Activated B cell treated with CpG ODN at 0.5 μM for 24 hours (primary cell): ENCODE measurements at regions not wholly inside any gene's neighbourhood (a gene's known extent, or its start where the extent isn't known, plus 50 kb on each side); places are given as distances from the start of the nearest gene placed in this dataset.

ENCODE experiments used
- ATAC-seq: fragments of 200-7000 bp; cut with Tn5 transposase; one replicate; pipeline ENCODE4 v1.10.0; 2021; ENCODE audit warnings: low read depth, mild to moderate bottlenecking, moderate library complexity
- CTCF ChIA-PET: fragments of 350-600 bp; sonication (Branson Sonifier 250); formaldehyde crosslinking; loops from one replicate; lab custom pipeline; 2021; ENCODE audit warnings: antibody characterized with exemption; lab: Charles Lee
- POLR2A ChIA-PET: fragments of 350-600 bp; sonication (Branson Sonifier 250); formaldehyde crosslinking; loops from one replicate; lab custom pipeline; 2021; ENCODE audit warnings: antibody characterized with exemption; lab: Charles Lee
- DNase-seq: peaks from one replicate; pipeline ENCODE4 v3.0.0; 2022
- H3K27ac Mint-ChIP-seq: one replicate; pipeline ENCODE4 v1.8.0; 2020; ENCODE audit warnings: mixed read lengths
- H3K27me3 Mint-ChIP-seq: one replicate; pipeline ENCODE4 v1.8.0; 2021; ENCODE audit warnings: mixed read lengths
- H3K36me3 Mint-ChIP-seq: one replicate; pipeline ENCODE4 v1.8.0; 2021; ENCODE audit warnings: low read depth, mixed read lengths
- H3K4me1 Mint-ChIP-seq: one replicate; pipeline ENCODE4 v1.8.0; 2021; ENCODE audit warnings: mixed read lengths
- H3K4me3 Mint-ChIP-seq: one replicate; pipeline ENCODE4 v1.8.0; 2020; ENCODE audit warnings: mild to moderate bottlenecking, mixed read lengths
- H3K9me3 Mint-ChIP-seq: one replicate; pipeline ENCODE4 v1.8.0; 2020; ENCODE audit warnings: mixed read lengths
- intact Hi-C: fragments of 100-400 bp; cut with micrococcal nuclease; formaldehyde crosslinking; loops from one replicate; pipeline ENCODE4 v1.15.1; 2024
- TF ChIP-seq, protein P1 (sequence below): fragments of 200-600 bp; IDR thresholded peaks from one replicate; pipeline ENCODE4 v1.8.0; 2022; ENCODE audit warnings: antibody characterized with exemption, mild to moderate bottlenecking

DNA sequence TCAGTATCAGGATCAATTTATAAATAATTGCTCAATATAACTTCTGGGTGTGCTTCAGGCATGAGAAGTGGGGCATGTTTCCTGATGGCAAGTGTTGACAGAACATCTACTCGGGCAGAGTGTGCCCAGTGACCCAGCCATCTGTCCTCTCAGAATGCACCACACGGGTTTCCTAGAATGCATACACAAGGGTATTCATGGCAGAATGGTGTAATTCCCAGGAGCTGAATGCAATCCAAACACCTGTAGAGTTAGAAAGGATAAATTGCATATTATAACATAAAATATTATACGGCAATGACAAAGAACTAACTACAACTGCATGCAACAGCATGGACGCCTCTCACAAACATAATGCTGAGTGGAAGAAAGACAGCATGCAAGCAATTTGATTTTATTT lies 391.9 kb downstream of the SIPA1L2 start:
- H3K9me3 Mint-ChIP-seq: peaks cover 7% of the 10 kb centered on the region
- H3K27me3 Mint-ChIP-seq: peaks cover 5% of the 10 kb centered on the region
- no peak for DNase-seq
- ChIA-PET CTCF (no interaction called here), POLR2A (no interaction called here)
- no peaks in the 10 kb centered on the region for H3K4me1 Mint-ChIP-seq
- TF ChIP-seq, protein P1, sequence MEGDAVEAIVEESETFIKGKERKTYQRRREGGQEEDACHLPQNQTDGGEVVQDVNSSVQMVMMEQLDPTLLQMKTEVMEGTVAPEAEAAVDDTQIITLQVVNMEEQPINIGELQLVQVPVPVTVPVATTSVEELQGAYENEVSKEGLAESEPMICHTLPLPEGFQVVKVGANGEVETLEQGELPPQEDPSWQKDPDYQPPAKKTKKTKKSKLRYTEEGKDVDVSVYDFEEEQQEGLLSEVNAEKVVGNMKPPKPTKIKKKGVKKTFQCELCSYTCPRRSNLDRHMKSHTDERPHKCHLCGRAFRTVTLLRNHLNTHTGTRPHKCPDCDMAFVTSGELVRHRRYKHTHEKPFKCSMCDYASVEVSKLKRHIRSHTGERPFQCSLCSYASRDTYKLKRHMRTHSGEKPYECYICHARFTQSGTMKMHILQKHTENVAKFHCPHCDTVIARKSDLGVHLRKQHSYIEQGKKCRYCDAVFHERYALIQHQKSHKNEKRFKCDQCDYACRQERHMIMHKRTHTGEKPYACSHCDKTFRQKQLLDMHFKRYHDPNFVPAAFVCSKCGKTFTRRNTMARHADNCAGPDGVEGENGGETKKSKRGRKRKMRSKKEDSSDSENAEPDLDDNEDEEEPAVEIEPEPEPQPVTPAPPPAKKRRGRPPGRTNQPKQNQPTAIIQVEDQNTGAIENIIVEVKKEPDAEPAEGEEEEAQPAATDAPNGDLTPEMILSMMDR: no peak
- H3K27ac Mint-ChIP-seq: no peak overlapping the region
- no peak overlapping the region for H3K4me3 Mint-ChIP-seq
- no peaks in the 10 kb centered on the region for H3K36me3 Mint-ChIP-seq
- no peak for ATAC-seq
- intact Hi-C loops: no loop called here

DNA sequence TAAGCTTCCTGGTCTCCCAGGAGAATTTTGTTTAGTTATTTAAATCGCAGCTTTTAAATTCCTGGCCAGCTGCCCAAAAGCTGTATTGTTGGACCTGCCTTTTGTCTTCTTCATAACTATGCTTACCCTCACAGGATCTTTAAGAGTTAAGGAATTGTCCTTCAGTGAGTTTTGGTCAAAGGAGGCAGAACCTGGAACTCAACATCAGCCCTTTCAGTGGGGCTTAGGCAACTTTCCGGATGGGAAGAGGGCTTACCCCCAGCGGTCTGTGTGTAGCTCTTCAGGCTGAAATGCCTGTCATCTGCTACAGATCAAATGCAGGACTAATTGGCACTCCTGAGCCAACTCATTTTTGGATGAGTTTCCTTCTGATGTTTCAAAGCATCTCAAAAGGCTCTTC lies 402.6 kb downstream of the SIPA1L2 start:
- ChIA-PET CTCF (no interaction called here), POLR2A (no interaction called here)
- Mint-ChIP-seq H3K36me3 (no peaks in the 10 kb centered on the region), H3K4me1 (no peaks in the 10 kb centered on the region), H3K9me3 (no peaks in the 10 kb centered on the region), H3K27me3 (peaks cover 13% of the 10 kb centered on the region), H3K4me3 (no peak overlapping the region), H3K27ac (no peak overlapping the region)
- DNase-seq: no peak
- ATAC-seq: no peak
- TF ChIP-seq, protein P1: no peak
- intact Hi-C loops: no loop called here

DNA sequence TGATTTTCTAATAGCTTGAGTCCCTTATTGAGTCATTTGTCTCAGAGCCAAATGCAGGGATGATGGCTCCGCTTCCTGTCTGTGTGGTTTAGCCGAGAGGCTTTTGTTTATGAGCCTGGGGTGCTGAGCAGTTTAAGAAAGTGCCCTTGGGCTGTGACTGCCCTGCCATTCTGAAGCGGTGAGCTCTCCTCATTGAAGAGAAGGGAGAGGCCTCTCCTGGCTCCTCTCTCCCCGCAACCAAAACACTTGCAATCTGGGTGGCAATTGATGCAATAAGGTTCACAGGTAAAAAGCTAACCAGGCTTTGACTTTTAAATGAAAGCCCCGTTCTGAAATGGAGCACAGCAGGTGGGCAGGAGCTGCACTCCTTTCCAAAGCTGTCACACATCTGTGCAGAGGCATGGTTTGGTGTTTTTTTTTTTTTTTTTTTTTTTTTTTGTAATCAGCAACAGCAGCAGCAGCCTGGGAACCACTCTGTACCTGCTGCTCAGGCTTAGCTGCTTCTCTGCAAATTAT lies 403.7 kb downstream of the SIPA1L2 start:
- intact Hi-C loops: no loop called here
- no peak for ATAC-seq
- CTCF ChIA-PET: no interaction called here
- Mint-ChIP-seq H3K36me3 (no peaks in the 10 kb centered on the region), H3K4me1 (no peaks in the 10 kb centered on the region), H3K4me3 (no peak overlapping the region), H3K9me3 (no peaks in the 10 kb centered on the region), H3K27ac (no peak overlapping the region), H3K27me3 (peaks cover 13% of the 10 kb centered on the region)
- TF ChIP-seq, protein P1: no peak
- no peak for DNase-seq
- POLR2A ChIA-PET: no interaction called here

DNA sequence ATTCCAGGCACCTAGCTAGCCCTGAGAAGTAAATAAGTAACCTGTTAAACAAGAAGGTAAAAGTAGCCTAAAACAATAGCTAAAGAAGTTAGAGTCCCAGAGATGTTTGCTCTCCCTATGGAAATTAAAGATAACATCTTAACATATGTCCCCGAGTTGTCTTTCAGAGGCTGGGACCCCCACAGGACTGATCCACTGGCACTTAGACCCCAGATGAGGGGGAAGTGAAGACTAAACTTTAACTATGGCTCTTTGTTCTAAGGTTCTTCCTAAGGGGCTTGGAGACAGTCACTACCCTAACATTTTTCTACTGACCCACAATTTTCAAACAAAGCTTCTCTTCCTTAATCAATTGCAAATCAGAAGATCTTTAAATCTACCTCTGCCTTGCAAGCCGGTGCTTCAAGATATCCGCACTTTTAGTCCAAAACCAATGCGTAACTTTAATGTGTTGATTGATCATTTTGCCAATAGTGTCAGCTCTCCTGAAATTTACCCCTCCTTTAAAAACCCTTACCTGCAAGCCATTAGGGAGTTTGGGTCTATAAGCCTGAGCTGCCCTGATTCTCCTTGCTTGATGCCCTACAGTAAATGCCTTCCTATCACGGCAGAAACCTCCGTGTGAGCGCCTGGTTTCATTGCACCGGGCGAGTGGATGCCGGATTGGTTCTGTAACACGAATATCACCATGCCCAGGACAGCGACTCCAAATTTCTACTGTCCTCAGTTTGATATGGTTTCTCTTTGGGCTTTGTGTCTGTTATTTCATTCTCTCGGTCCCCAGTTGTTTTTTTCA lies 404.4 kb downstream of the SIPA1L2 start:
- TF ChIP-seq, protein P1: no peak
- intact Hi-C loops: no loop called here
- Mint-ChIP-seq H3K36me3 (no peaks in the 10 kb centered on the region), H3K27me3 (peaks cover 13% of the 10 kb centered on the region), H3K27ac (no peak overlapping the region), H3K4me3 (no peak overlapping the region), H3K9me3 (no peaks in the 10 kb centered on the region), H3K4me1 (no peaks in the 10 kb centered on the region)
- ATAC-seq: no peak
- ChIA-PET POLR2A (no interaction called here), CTCF (no interaction called here)
- DNase-seq: no peak

DNA sequence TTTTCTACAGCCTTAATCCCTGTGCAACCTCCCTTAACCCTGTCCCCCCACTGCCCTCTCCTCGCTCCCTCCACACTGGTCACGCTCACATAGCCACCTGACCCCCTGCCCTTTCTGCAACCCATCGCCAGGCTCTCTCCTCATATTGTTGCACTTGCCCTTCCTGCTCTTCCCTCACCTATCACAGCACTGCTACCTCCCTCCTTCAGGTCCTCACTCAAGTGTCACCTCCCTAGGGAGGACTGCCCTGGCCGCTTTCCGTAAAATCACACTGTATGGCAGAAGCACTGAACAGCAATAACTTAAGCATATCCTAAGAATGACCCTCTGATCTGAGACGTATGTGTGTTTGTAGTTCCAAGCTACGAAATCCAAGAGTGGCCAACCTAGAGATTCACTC lies 406.0 kb downstream of the SIPA1L2 start:
- Mint-ChIP-seq H3K27ac (no peak overlapping the region), H3K9me3 (no peaks in the 10 kb centered on the region), H3K4me3 (no peak overlapping the region), H3K27me3 (peaks cover 9% of the 10 kb centered on the region), H3K4me1 (no peaks in the 10 kb centered on the region), H3K36me3 (no peaks in the 10 kb centered on the region)
- ATAC-seq (no peak), DNase-seq (no peak)
- TF ChIP-seq, protein P1: no peak
- ChIA-PET POLR2A (no interaction called here), CTCF (no interaction called here)
- intact Hi-C loops: no loop called here
